HG02610 (cell line): ENCODE measurements at regions not wholly inside any gene's neighbourhood (a gene's known extent, or its start where the extent isn't known, plus 50 kb on each side); places are given as distances from the start of the nearest gene placed in this dataset.
"Not testable (repeated sequence)": the region's sequence is repeated elsewhere in the genome, so short reads cannot be mapped to it uniquely, and the experiment has no call there.

Experiments
- ATAC-seq: cut with Tn5 transposase; IDR thresholded peaks from one replicate; pipeline ENCODE4 v1.9.1; 2021; ENCODE audit warnings: mild to moderate bottlenecking, moderate library complexity; ENCODE audit not compliant: unreplicated experiment

GRCh38 chr11:22454461-22455090 lies 116.4 kb downstream of the SLC17A6 start:
- ATAC-seq = no peak

- ATAC-seq = no peak
These were observed 111.3 kb downstream of the SLC17A6 start for GRCh38 chr11:22449441-22449840.

GRCh38 chr11:22444076-22444475 lies 105.9 kb downstream of the SLC17A6 start:
- ATAC-seq = no peak

GRCh38 chr11:22441831-22442230 lies 103.7 kb downstream of the SLC17A6 start:
- ATAC-seq = no peak

- ATAC-seq = not testable (repeated sequence)
These were observed 97.4 kb downstream of the SLC17A6 start for GRCh38 chr11:22435582-22435981.

- no peak for ATAC-seq
These were observed 95.3 kb downstream of the SLC17A6 start for GRCh38 chr11:22433517-22433916.

GRCh38 chr11:22433094-22433455 lies 94.9 kb downstream of the SLC17A6 start:
- no peak for ATAC-seq

- no peak for ATAC-seq
These were observed 94.3 kb downstream of the SLC17A6 start for GRCh38 chr11:22432291-22433093.

- no peak for ATAC-seq
These were observed 92.9 kb downstream of the SLC17A6 start for GRCh38 chr11:22431106-22431505.

GRCh38 chr11:22430639-22431038 lies 92.5 kb downstream of the SLC17A6 start:
- ATAC-seq = no peak

GRCh38 chr11:22430141-22430541 lies 92.0 kb downstream of the SLC17A6 start:
- ATAC-seq = no peak
